MM.1S (cell line): ENCODE measurements at regions not wholly inside any gene's neighbourhood (a gene's known extent, or its start where the extent isn't known, plus 50 kb on each side); places are given as distances from the start of the nearest gene placed in this dataset.

ENCODE experiments used
- DNase-seq: peaks from one replicate; pipeline ENCODE4 v3.0.0-alpha.2; 2015
- H2AFZ ChIP-seq: fragments of 300-600 bp; sonication (generic); 2 replicates; pipeline ENCODE4 v1.6.0; 2016; ENCODE audit warnings: antibody characterized with exemption, low read length
- H3F3A ChIP-seq: fragments of 300-600 bp; sonication (generic); 2 replicates; pipeline ENCODE4 v1.6.1; 2016; ENCODE audit warnings: mild to moderate bottlenecking, antibody characterized with exemption, low read length, moderate library complexity, mixed read lengths; ENCODE audit not compliant: insufficient read depth
- H3K27ac ChIP-seq: fragments of 300-600 bp; sonication (generic); 2 replicates; pipeline ENCODE4 v1.5.1; 2016; ENCODE audit warnings: mild to moderate bottlenecking, low read length
- H3K27me3 ChIP-seq: fragments of 300-600 bp; sonication (generic); replicated peaks from 2 replicates; pipeline ENCODE4 v1.6.0; 2016; ENCODE audit warnings: low read length; ENCODE audit not compliant: insufficient read depth
- H3K36me3 ChIP-seq: fragments of 300-600 bp; sonication (generic); replicated peaks from 2 replicates; pipeline ENCODE4 v1.6.1; 2016; ENCODE audit warnings: mild to moderate bottlenecking, low read length, mixed read lengths; ENCODE audit not compliant: insufficient read depth
- H3K4me1 ChIP-seq: fragments of 300-600 bp; sonication (generic); 2 replicates; pipeline ENCODE4 v1.6.1; 2016; ENCODE audit warnings: low read length, mixed read lengths
- H3K4me2 ChIP-seq: fragments of 300-600 bp; sonication (generic); 2 replicates; pipeline ENCODE4 v1.6.0; 2016; ENCODE audit warnings: low read depth, low read length
- H3K4me3 ChIP-seq: fragments of 300-600 bp; sonication (generic); 2 replicates; pipeline ENCODE4 v1.5.1; 2016; ENCODE audit warnings: low read length, mixed read lengths
- H3K79me2 ChIP-seq: fragments of 300-600 bp; sonication (generic); 2 replicates; pipeline ENCODE4 v1.6.1; 2016; ENCODE audit warnings: mixed run types, low read length, mixed read lengths
- H3K9ac ChIP-seq: fragments of 300-600 bp; sonication (generic); 2 replicates; pipeline ENCODE4 v1.6.1; 2016; ENCODE audit warnings: low read length, mixed read lengths
- H3K9me2 ChIP-seq: fragments of 300-600 bp; sonication (generic); replicated peaks from 2 replicates; pipeline ENCODE4 v1.6.1; 2016; ENCODE audit warnings: mild to moderate bottlenecking, low read length, mixed read lengths; ENCODE audit not compliant: insufficient read depth
- H3K9me3 ChIP-seq: fragments of 300-600 bp; sonication (generic); replicated peaks from 2 replicates; pipeline ENCODE4 v1.6.1; 2016; ENCODE audit warnings: mild to moderate bottlenecking, low read length, mixed read lengths; ENCODE audit not compliant: insufficient read depth
- H4K20me1 ChIP-seq: fragments of 300-600 bp; sonication (generic); 2 replicates; pipeline ENCODE4 v1.6.1; 2016; ENCODE audit warnings: mild to moderate bottlenecking, low read length, moderate library complexity, mixed read lengths; ENCODE audit not compliant: insufficient read depth
- CTCF ChIP-seq: fragments of 300-600 bp; sonication (generic); IDR thresholded peaks from 2 replicates; pipeline ENCODE4 v1.5.1; 2016; ENCODE audit warnings: antibody characterized with exemption, low read length, mixed read lengths
- EZH2 ChIP-seq: fragments of 300-600 bp; sonication (generic); optimal IDR thresholded peaks from 2 replicates; pipeline ENCODE3; 2017; ENCODE audit warnings: low read depth, mild to moderate bottlenecking, antibody characterized with exemption, low read length, mixed read lengths
- EZH2phosphoT487 ChIP-seq: fragments of 300-600 bp; sonication (generic); IDR thresholded peaks from 2 replicates; pipeline ENCODE4 v1.6.1; 2018; ENCODE audit warnings: antibody characterized with exemption, low read length

GRCh38 chr2:160882906-160883305 lies 277.3 kb upstream of the TANK start:
- no peaks in the 10 kb centered on the region for H3K36me3 ChIP-seq
- no peak overlapping the region for H3K27ac ChIP-seq
- no peaks in the 10 kb centered on the region for H3K27me3 ChIP-seq
- no peaks in the 10 kb centered on the region for H3K9me2 ChIP-seq
- no peaks in the 10 kb centered on the region for H3K9me3 ChIP-seq
- no peaks in the 10 kb centered on the region for H3F3A ChIP-seq
- H4K20me1 ChIP-seq = no peaks in the 10 kb centered on the region
- no peak for DNase-seq
- no peak overlapping the region for H3K4me2 ChIP-seq
- TF ChIP-seq EZH2 (no peak), EZH2phosphoT487 (no peak), CTCF (no peak)
- H2AFZ ChIP-seq = no peak overlapping the region
- no peak overlapping the region for H3K9ac ChIP-seq
- H3K4me1 ChIP-seq = no peaks in the 10 kb centered on the region
- no peaks in the 10 kb centered on the region for H3K79me2 ChIP-seq
- H3K4me3 ChIP-seq = no peak overlapping the region

GRCh38 chr2:160884056-160884455 lies 276.2 kb upstream of the TANK start:
- Histone ChIP-seq H3F3A (no peaks in the 10 kb centered on the region), H4K20me1 (no peaks in the 10 kb centered on the region), H2AFZ (no peak overlapping the region), H3K4me1 (no peaks in the 10 kb centered on the region), H3K79me2 (no peaks in the 10 kb centered on the region), H3K9me3 (no peaks in the 10 kb centered on the region), H3K4me3 (no peak overlapping the region), H3K36me3 (no peaks in the 10 kb centered on the region), H3K9ac (no peak overlapping the region), H3K4me2 (no peak overlapping the region), H3K27ac (no peak overlapping the region), H3K9me2 (no peaks in the 10 kb centered on the region), H3K27me3 (no peaks in the 10 kb centered on the region)
- no peak for TF ChIP-seq EZH2
- no peak for TF ChIP-seq CTCF
- TF ChIP-seq EZH2phosphoT487 = no peak
- DNase-seq = no peak

GRCh38 chr2:160889439-160890170 lies 270.6 kb upstream of the TANK start:
- H3K4me1 ChIP-seq = no peaks in the 10 kb centered on the region
- no peaks in the 10 kb centered on the region for H3F3A ChIP-seq
- H3K79me2 ChIP-seq = no peaks in the 10 kb centered on the region
- TF ChIP-seq EZH2 = no peak
- no peaks in the 10 kb centered on the region for H3K36me3 ChIP-seq
- H3K9me3 ChIP-seq = no peaks in the 10 kb centered on the region
- H3K4me3 ChIP-seq = no peak overlapping the region
- H3K27ac ChIP-seq = no peak overlapping the region
- no peaks in the 10 kb centered on the region for H3K9me2 ChIP-seq
- no peak overlapping the region for H3K4me2 ChIP-seq
- no peak for DNase-seq
- no peaks in the 10 kb centered on the region for H3K27me3 ChIP-seq
- H4K20me1 ChIP-seq = no peaks in the 10 kb centered on the region
- no peak overlapping the region for H3K9ac ChIP-seq
- H2AFZ ChIP-seq = no peak overlapping the region

- Histone ChIP-seq H3K27me3 (no peaks in the 10 kb centered on the region), H3F3A (no peaks in the 10 kb centered on the region), H3K4me1 (no peaks in the 10 kb centered on the region), H3K27ac (no peak overlapping the region), H3K9me3 (no peaks in the 10 kb centered on the region), H2AFZ (no peak overlapping the region), H3K9ac (no peak overlapping the region), H4K20me1 (no peaks in the 10 kb centered on the region), H3K4me3 (no peak overlapping the region), H3K79me2 (no peaks in the 10 kb centered on the region), H3K9me2 (no peaks in the 10 kb centered on the region), H3K36me3 (no peaks in the 10 kb centered on the region), H3K4me2 (no peak overlapping the region)
- no peak for TF ChIP-seq EZH2phosphoT487
- no peak for TF ChIP-seq EZH2
- no peak for TF ChIP-seq CTCF
- no peak for DNase-seq
These were observed 269.4 kb upstream of the TANK start for GRCh38 chr2:160890667-160891352.
